Adipose tissue (tissue), 3 donors: ENCODE measurements at regions not wholly inside any gene's neighbourhood (a gene's known extent, or its start where the extent isn't known, plus 50 kb on each side); places are given as distances from the start of the nearest gene placed in this dataset.
"Not testable (repeated sequence)": the region's sequence is repeated elsewhere in the genome, so short reads cannot be mapped to it uniquely, and the experiment has no call there.

Experiments
- H3K27ac ChIP-seq: one replicate; pipeline ENCODE4 v1.5.1; 2013; ENCODE audit warnings: low read depth, low read length
- WGBS, 3 donors: extraction: QIAGEN DNeasy Blood & Tissue Kit; methylation state at CpG; one replicate each; pipeline ENCODE4 v1.1.7; 2013; 5-methylcytosine and 5-hydroxymethylcytosine counted together
- donor health status: healthy with polysubstance abuse.
- donor health status: Bipolar disorder and iron deficiency.
- donor health status: healthy.

- 3 to 9% (median 3%) methylated on average over 42 to 88 of the region's 88 CpGs for WGBS, 3 donors
- no peak overlapping the region for H3K27ac ChIP-seq
These were observed 59.1 kb downstream of the ZNF467 start for GRCh38 chr7:149714081-149714909.

GRCh38 chr7:149713731-149714068 lies 59.7 kb downstream of the ZNF467 start:
- H3K27ac ChIP-seq: no peak overlapping the region
- 66 to 76% (median 70%) methylated on average over 24 to 26 of the region's 26 CpGs for WGBS, 3 donors

GRCh38 chr7:149713061-149713730 lies 60.2 kb downstream of the ZNF467 start:
- no peak overlapping the region for H3K27ac ChIP-seq
- WGBS, 3 donors: 66 to 91% (median 89%) methylated on average over 16 of the region's 16 CpGs

GRCh38 chr7:149708026-149708425 lies 65.4 kb downstream of the ZNF467 start:
- H3K27ac ChIP-seq: no peak overlapping the region
- 86 to 93% (median 92%) methylated on average over 7 of the region's 7 CpGs for WGBS, 3 donors

- 11 to 55% (median 17%) methylated on average over 1 of the region's 1 CpG for WGBS, 3 donors
- H3K27ac ChIP-seq: no peak overlapping the region
These were observed 65.9 kb downstream of the ZNF467 start for GRCh38 chr7:149707448-149707886.

GRCh38 chr7:149706398-149706797 lies 67.0 kb downstream of the ZNF467 start:
- H3K27ac ChIP-seq: no peak overlapping the region
- WGBS, 3 donors: 57 to 66% (median 60%) methylated on average over 3 of the region's 3 CpGs

GRCh38 chr7:149704507-149704906 lies 68.9 kb downstream of the ZNF467 start:
- no peak overlapping the region for H3K27ac ChIP-seq
- WGBS, 3 donors: 79 to 93% (median 91%) methylated on average over 2 of the region's 2 CpGs

GRCh38 chr7:149703044-149703650 lies 70.2 kb downstream of the ZNF467 start:
- 69 to 75% (median 74%) methylated on average over 7 of the region's 7 CpGs for WGBS, 3 donors
- H3K27ac ChIP-seq: no peak overlapping the region

GRCh38 chr7:149701495-149702240 lies 71.7 kb downstream of the ZNF467 start:
- 90 to 93% (median 93%) methylated on average over 14 of the region's 14 CpGs for WGBS, 3 donors
- no peak overlapping the region for H3K27ac ChIP-seq

- 63 to 86% (median 82%) methylated on average over 5 of the region's 5 CpGs for WGBS, 3 donors
- H3K27ac ChIP-seq: not testable (repeated sequence)
These were observed 75.6 kb downstream of the ZNF467 start for GRCh38 chr7:149697767-149698166.

GRCh38 chr7:149696280-149696679 lies 77.1 kb downstream of the ZNF467 start:
- H3K27ac ChIP-seq: no peak overlapping the region
- 70 to 84% (median 78%) methylated on average over 3 of the region's 3 CpGs for WGBS, 3 donors

GRCh38 chr7:149692557-149692982 lies 80.8 kb downstream of the ZNF467 start:
- 6 to 10% (median 7%) methylated on average over 43 of the region's 43 CpGs for WGBS, 3 donors
- no peak overlapping the region for H3K27ac ChIP-seq

- no peak overlapping the region for H3K27ac ChIP-seq
- WGBS, 3 donors: 85 to 92% (median 91%) methylated on average over 9 of the region's 9 CpGs
These were observed 81.3 kb downstream of the ZNF467 start for GRCh38 chr7:149692056-149692455.

GRCh38 chr7:149690688-149691446 lies 82.5 kb downstream of the ZNF467 start:
- WGBS, 3 donors: 32 to 44% (median 37%) methylated on average over 22 of the region's 22 CpGs
- H3K27ac ChIP-seq: no peak overlapping the region

GRCh38 chr7:149689291-149689721 lies 84.1 kb downstream of the ZNF467 start:
- no peak overlapping the region for H3K27ac ChIP-seq
- 62 to 77% (median 68%) methylated on average over 5 of the region's 5 CpGs for WGBS, 3 donors

GRCh38 chr7:149688836-149689235 lies 84.6 kb downstream of the ZNF467 start:
- H3K27ac ChIP-seq: no peak overlapping the region
- WGBS, 3 donors: 85 to 89% (median 88%) methylated on average over 3 of the region's 3 CpGs

GRCh38 chr7:149687820-149688219 lies 85.6 kb downstream of the ZNF467 start:
- 80 to 96% (median 92%) methylated on average over 7 of the region's 7 CpGs for WGBS, 3 donors
- not testable (repeated sequence) for H3K27ac ChIP-seq

- 44 to 50% (median 49%) methylated on average over 4 of the region's 4 CpGs for WGBS, 3 donors
- no peak overlapping the region for H3K27ac ChIP-seq
These were observed 86.9 kb downstream of the ZNF467 start for GRCh38 chr7:149686449-149686848.
